Stimulated activated CD4-positive, alpha-beta T cell treated with anti-CD3 and anti-CD28 coated beads, Interleukin-12 subunit alpha, Interleukin-12 subunit beta, amount 100 ng/mL, for 24 hours (primary cell): ENCODE measurements at regions not wholly inside any gene's neighbourhood (a gene's known extent, or its start where the extent isn't known, plus 50 kb on each side); places are given as distances from the start of the nearest gene placed in this dataset.
"Not testable (repeated sequence)": the region's sequence is repeated elsewhere in the genome, so short reads cannot be mapped to it uniquely, and the experiment has no call there.

Experiments
- DNase-seq, 2 experiments: peaks; one replicate each; pipeline ENCODE4 v3.0.0-alpha.2; 2020; ENCODE audit warnings: low read depth in 2 of 2

- no peak for DNase-seq
Measured at GRCh38 chr21:19993268-19993667, 1004.9 kb upstream of the NCAM2 start.

- no peak for DNase-seq
Measured at GRCh38 chr21:19995253-19995652, 1003.0 kb upstream of the NCAM2 start.

- no peak for DNase-seq
Measured at GRCh38 chr21:19998453-19998852, 999.8 kb upstream of the NCAM2 start.

DNA sequence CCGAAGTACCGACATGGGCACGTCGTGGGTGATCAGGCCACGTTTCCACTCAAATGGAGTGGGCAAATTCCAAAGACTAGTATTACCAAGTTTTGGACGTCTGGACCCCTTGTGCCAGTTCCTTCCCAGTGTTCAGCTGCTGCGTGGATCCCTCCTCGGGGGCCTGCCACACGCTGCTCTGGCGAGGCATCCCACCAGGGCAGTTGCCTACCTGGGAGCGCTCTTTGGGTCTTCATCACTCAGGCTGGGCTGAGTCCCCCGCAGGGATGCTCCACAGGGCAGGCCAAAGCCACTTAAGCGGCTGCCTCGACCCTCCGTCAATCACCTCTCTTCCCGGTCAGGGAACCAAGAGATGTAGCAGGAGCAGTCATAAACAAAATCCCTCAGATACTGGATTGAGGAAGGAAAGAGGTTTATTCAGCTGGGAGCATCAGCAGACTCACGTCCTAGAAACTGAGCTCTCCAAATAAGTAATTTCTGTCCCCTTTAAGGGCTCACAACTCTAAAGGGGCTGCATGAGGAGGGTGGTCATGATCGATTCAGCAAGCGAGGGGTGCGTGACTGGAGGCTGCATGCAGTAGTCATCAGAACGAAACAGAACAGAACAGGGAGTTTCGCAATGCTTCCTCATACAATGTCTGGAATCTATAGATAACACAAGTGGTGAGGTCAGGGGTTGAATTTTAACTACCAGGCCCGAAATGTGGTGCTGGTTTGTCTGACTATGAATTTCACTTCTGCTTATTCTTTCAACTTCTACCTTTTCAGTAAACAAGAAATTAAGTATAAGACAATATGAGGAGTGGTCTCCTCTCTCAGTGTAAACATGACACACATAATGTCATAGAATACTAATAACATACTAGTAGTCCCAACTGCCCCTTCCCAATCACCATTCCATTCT is 998.6 kb upstream of the NCAM2 start:
- DNase-seq, result no peak

DNA sequence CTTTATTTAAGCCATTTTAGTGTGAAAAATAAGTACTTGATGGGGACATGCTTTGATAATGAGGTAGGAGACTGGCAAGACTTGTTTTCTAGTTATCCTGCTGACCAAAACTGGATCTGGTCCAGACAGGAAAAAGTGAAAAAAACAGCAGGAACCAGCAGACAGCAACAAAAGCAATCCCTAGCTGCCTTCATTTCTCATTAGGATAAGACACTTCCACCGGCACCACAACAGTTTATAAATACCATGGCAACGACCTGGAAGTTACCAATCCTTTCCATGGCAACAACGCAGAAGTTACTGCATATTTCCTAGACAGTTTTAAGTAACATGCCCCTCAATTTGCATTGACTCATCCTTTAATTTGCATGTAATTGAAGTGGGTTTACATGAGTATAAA is 993.8 kb upstream of the NCAM2 start:
- DNase-seq, result no peak

DNA sequence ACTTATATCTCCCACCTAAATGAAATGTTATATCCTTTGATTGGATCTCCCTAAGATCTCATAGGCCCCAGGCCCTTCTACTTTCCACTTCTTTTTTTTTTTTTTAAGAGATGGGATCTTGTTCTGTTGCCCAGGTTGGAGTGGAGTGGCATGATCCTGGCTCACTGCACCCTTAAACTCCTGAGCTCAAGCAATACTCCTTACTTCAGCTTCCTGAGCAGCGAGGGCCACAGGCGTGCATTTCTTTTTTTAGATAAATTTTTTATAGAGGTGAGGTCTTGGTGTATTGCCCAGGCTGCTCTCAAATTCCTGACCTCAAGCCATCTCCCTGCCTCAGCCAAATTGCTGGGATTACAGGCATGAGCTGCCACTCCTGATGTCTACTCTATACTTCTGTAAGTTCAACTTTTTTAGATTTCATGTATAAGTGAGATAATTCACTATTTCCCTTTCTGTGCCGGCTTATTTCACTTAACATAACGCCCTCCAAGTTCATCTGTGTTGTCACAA is 987.5 kb upstream of the NCAM2 start:
- no peak for DNase-seq

- DNase-seq, result no peak
Measured at GRCh38 chr21:20013851-20014250, 984.4 kb upstream of the NCAM2 start.

GRCh38 chr21:20016435-20017005 is 981.7 kb upstream of the NCAM2 start:
- no peak for DNase-seq

- no peak for DNase-seq
Measured at GRCh38 chr21:20020026-20020425, 978.2 kb upstream of the NCAM2 start.

DNA sequence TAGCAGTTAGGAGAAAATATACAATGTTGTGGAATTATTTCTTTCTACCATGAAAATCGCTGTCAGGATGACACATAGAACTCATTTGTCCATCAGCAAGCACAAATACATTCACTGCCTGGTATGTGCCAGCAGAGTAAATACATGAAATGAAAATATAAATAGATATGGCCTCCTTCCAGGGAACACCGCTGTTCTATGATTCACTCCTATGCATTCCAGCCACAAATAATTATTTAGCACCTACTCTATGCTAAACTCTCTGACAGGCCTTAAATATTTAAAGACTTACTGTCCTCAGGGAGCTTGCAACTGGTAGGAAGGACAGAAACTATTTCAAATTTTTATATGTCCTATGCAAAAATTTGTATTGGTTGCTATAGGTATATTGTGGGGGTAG is 975.0 kb upstream of the NCAM2 start:
- DNase-seq, result no peak

DNA sequence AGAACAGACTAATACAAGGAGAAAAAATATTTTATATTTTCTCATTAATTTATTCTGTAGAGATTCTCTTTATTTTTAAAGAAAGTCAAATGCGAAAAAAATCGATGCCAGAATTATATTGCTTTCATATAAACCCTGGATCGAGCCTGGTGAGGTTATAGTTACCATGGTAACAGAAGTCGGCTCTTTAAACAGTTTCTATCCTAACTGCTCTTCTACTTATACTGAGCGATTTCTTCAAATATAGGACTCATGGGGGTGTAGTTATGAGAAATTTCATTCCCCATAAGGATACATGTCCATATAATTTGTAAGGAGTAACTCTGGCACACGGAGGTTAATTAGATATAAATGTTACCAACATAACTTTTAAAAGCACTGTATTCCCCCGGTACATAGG is 973.5 kb upstream of the NCAM2 start:
- DNase-seq, result no peak

DNA sequence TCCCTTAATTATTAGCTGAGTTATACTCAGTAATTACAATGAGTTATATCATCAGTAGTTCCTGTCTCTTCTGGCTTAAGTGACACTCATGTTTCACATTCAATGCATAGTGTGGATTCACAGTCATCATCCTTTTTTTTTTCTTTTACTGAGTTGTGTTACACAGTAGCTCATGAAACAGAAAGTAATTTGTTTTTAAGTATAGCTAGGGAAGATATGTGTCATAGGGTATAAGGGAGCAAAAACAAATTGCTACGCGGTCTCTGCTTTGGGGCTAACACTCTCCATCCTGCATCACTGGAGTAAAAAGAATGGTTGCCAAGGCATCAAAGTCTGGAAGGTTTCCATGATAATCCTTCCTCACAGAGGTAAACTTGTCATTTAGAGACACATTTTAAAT is 971.7 kb upstream of the NCAM2 start:
- no peak for DNase-seq

DNA sequence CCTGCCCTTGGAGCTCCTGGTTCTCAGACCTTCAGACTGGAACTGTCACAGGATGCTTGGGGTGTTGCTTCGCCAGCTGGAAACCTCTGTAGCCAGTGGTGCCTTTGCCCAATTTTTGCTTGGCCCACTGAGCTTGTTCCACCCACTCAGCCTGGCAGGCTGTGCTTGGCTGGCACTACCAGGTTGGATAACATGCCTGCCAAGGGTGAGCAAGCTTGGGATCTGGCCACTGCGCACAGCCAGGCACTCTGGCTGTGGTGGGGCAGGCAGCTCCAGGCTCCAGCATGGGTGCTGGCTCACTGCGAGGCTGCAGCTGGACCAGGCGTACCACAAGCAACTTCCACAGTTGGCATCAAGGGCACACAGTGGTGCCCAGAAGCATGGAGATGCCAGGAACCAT is 967.8 kb upstream of the NCAM2 start:
- no peak for DNase-seq

- no peak for DNase-seq
Measured at GRCh38 chr21:20031807-20032206, 966.4 kb upstream of the NCAM2 start.

- DNase-seq, result no peak
Measured at GRCh38 chr21:20040768-20041167, 957.4 kb upstream of the NCAM2 start.

GRCh38 chr21:20045197-20045596 is 953.0 kb upstream of the NCAM2 start:
- DNase-seq, result no peak

DNA sequence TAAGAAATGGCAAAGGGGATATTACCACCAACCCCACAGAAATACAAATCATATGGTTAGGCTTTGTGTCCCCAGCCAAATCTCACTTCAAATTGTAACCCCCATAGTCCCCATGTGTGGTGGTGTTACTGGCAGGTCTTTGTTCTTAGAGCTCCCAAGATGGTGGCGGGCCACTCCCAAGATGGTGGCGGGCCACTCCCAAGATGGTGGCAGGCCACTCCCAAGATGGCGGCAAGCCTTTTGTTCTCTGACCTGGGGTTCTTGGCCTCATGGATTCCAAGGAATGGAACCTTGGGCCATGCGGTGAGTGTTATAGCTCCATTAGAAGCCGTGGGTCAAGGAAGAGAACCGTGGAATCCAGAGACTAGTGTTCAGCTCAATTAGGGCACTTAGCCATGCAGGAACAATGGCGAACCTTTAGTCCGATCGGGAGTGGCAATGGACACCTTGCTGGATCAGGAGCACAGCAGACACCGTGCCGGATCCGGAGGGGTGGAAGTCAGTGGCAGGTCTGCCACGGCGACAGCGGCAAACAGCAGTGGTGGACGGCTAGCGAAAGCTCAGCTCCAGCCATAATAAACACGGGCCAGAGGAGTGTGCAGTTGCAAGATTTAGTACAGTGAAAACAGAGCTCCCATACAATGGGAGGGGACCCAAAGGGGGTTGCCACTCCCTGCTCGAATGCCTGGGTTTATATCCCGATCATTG is 949.9 kb upstream of the NCAM2 start:
- not testable (repeated sequence) for DNase-seq

GRCh38 chr21:20083336-20083735 is 914.9 kb upstream of the NCAM2 start:
- DNase-seq, result no peak

- DNase-seq, result no peak
Measured at GRCh38 chr21:20083925-20084324, 914.3 kb upstream of the NCAM2 start.

- no peak for DNase-seq
Measured at GRCh38 chr21:20086508-20086907, 911.7 kb upstream of the NCAM2 start.

DNA sequence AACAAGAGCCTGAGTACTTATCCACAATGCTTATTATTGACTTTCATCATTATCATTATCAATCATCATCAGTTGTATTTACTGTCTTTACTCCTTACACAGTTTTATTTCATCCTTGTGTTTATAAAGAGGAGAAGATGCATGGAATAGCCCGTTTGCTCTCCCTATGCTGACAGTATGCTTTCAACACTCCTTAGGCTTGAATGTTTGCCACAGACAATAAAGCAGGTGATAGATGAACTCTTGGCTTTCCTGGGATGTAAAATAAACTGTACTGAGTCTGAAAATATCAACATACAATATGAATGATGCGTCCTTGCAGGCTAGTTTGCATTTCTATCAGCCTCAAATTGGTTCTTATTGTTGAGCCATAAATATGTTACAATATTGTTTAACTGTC is 891.8 kb upstream of the NCAM2 start:
- no peak for DNase-seq

- DNase-seq, result no peak
Measured at GRCh38 chr21:20108016-20108415, 890.2 kb upstream of the NCAM2 start.
